Endothelial cell of umbilical vein (primary cell): ENCODE measurements at regions not wholly inside any gene's neighbourhood (a gene's known extent, or its start where the extent isn't known, plus 50 kb on each side); places are given as distances from the start of the nearest gene placed in this dataset.

Experiments
- BruUV-seq: library from RNA; stranded (reverse); fragments of 400-500 nt; replicated peaks from 2 replicates; lab custom pipeline; 2021; lab: Mats Ljungman, UMichigan
- CTCF ChIA-PET: fragments of 300-600, 350-600 bp; sonication (Branson Sonifier 250); formaldehyde crosslinking; loops from one replicate; lab custom pipeline; 2021; ENCODE audit warnings: antibody characterized with exemption, inconsistent platforms; lab: Charles Lee
- POLR2A ChIA-PET: fragments of 300-600, 350-600 bp; sonication (Branson Sonifier 250); formaldehyde crosslinking; loops from one replicate; lab custom pipeline; 2021; ENCODE audit warnings: antibody characterized with exemption, inconsistent platforms; lab: Charles Lee
- DNase-seq: peaks from one replicate; pipeline ENCODE4 v3.0.0-alpha.2; 2011; ENCODE audit warnings: low read depth, low spot score
- FAIRE-seq: peaks from 2 replicates; lab custom pipeline; 2011; peaks lifted over from hg19 to GRCh38; lab: Jason Lieb, UNC
- H2AFZ ChIP-seq: 2 replicates; pipeline ENCODE4 v1.6.0; 2012; ENCODE audit warnings: low read depth, low read length, control low read depth, inconsistent platforms
- H3K27ac ChIP-seq: 2 replicates; pipeline ENCODE4 v1.5.1; 2011; ENCODE audit warnings: low read depth, mild to moderate bottlenecking, control low read depth, low read length, moderate library complexity; ENCODE audit not compliant: insufficient read depth
- H3K27me3 ChIP-seq, 2 experiments: 2 replicates each; pipeline versions ENCODE4 v1.6.0 to v1.6.1; 2011; ENCODE audit warnings: low read length in 2 of 2, mixed read lengths in 1 of 2; ENCODE audit not compliant: control insufficient read depth in 2 of 2, insufficient read depth in 2 of 2
- H3K36me3 ChIP-seq, 2 experiments: 2 replicates in 1 of 2; 3 replicates in 1 of 2; pipeline ENCODE4 v1.5.1; 2011; ENCODE audit warnings: low read length in 2 of 2, mild to moderate bottlenecking in 1 of 2, moderate library complexity in 1 of 2; ENCODE audit not compliant: control insufficient read depth in 2 of 2, insufficient read depth in 2 of 2; ENCODE audit errors: extremely low read depth in 1 of 2
- H3K4me1 ChIP-seq: 3 replicates; pipeline ENCODE4 v1.5.1; 2011; ENCODE audit warnings: mild to moderate bottlenecking, low read length; ENCODE audit not compliant: control insufficient read depth, insufficient read depth; ENCODE audit errors: extremely low read depth
- H3K4me2 ChIP-seq: 2 replicates; pipeline ENCODE4 v1.6.1; 2011; ENCODE audit warnings: low read length, control low read depth, mixed read lengths; ENCODE audit not compliant: insufficient read depth
- H3K4me3 ChIP-seq, 3 experiments: fragments of 200-600 bp in 1 of 3; sonication (generic), shearing (Covaris generic) in 1 of 3; replicated peaks in 1 of 3; 2 replicates each; pipeline ENCODE4 v1.5.1; 2011 to 2016; ENCODE audit warnings: control low read depth in 3 of 3, low read length in 3 of 3, mild to moderate bottlenecking in 2 of 3, inconsistent platforms in 1 of 3, low read depth in 1 of 3, moderate library complexity in 1 of 3; ENCODE audit not compliant: insufficient read depth in 1 of 3
- H3K79me2 ChIP-seq: 2 replicates; pipeline ENCODE4 v1.6.0; 2012; ENCODE audit warnings: low read length, inconsistent platforms; ENCODE audit not compliant: control insufficient read depth, insufficient read depth
- H3K9ac ChIP-seq: replicated peaks from 2 replicates; pipeline ENCODE3; 2011; ENCODE audit warnings: low read length, control low read depth; ENCODE audit not compliant: insufficient read depth; ENCODE audit errors: extremely low read depth
- H3K9me1 ChIP-seq: replicated peaks from 3 replicates; pipeline ENCODE4 v1.6.0; 2011; ENCODE audit warnings: mild to moderate bottlenecking, low read length; ENCODE audit not compliant: control insufficient read depth, insufficient read depth; ENCODE audit errors: extremely low read depth
- H3K9me3 ChIP-seq: replicated peaks from 2 replicates; pipeline ENCODE4 v1.5.1; 2012; ENCODE audit warnings: low read length, inconsistent platforms; ENCODE audit not compliant: control insufficient read depth, insufficient read depth
- H4K20me1 ChIP-seq: replicated peaks from 2 replicates; pipeline ENCODE3; 2011; ENCODE audit warnings: mild to moderate bottlenecking, low read length; ENCODE audit not compliant: control insufficient read depth, insufficient read depth; ENCODE audit errors: extremely low read depth
- CTCF ChIP-seq, 2 donors: IDR thresholded peaks; 1 replicate in 1 of 2; 2 replicates in 1 of 2; pipeline ENCODE4 v1.5.1; 2011; ENCODE audit warnings: low read length in 2 of 2, mild to moderate bottlenecking in 2 of 2, moderate library complexity in 2 of 2, control low read depth in 1 of 2, inconsistent platforms in 1 of 2, low read depth in 1 of 2; ENCODE audit not compliant: insufficient read depth in 1 of 2; ENCODE audit errors: extremely low read depth in 1 of 2
- EZH2 ChIP-seq: IDR thresholded peaks from 2 replicates; pipeline ENCODE4 v1.6.1; 2012; ENCODE audit warnings: borderline replicate concordance, low read depth, mild to moderate bottlenecking, moderate library complexity, low read length, inconsistent platforms; ENCODE audit not compliant: severe bottlenecking
- FOS ChIP-seq: IDR thresholded peaks from 2 replicates; pipeline ENCODE4 v1.6.1; 2011; ENCODE audit warnings: mild to moderate bottlenecking, low read length, moderate library complexity, borderline replicate concordance; ENCODE audit not compliant: insufficient read depth
- GATA2 ChIP-seq: IDR thresholded peaks from 2 replicates; pipeline ENCODE4 v1.7.0; 2011; ENCODE audit warnings: low read depth, mild to moderate bottlenecking, moderate library complexity, mixed read lengths, low read length; ENCODE audit not compliant: insufficient read length, insufficient read depth
- JUN ChIP-seq: IDR thresholded peaks from 2 replicates; pipeline ENCODE4 v1.6.1; 2011; ENCODE audit warnings: borderline replicate concordance, low read depth; ENCODE audit not compliant: insufficient read length, insufficient read depth
- MAX ChIP-seq: IDR thresholded peaks from 2 replicates; pipeline ENCODE4 v1.6.1; 2011; ENCODE audit not compliant: insufficient read depth, insufficient read length
- MYC ChIP-seq: IDR thresholded peaks from one replicate; pipeline ENCODE4 v1.6.1; 2011; ENCODE audit warnings: mild to moderate bottlenecking, low read depth, low read length
- POLR2A ChIP-seq: IDR thresholded peaks from 2 replicates; pipeline ENCODE4 v1.6.1; 2012; ENCODE audit warnings: low read depth, mild to moderate bottlenecking, control low read depth, low read length
- POLR2AphosphoS5 ChIP-seq: IDR thresholded peaks from 2 replicates; pipeline ENCODE4 v1.6.1; 2012; ENCODE audit warnings: low read depth, mild to moderate bottlenecking, control low read depth, low read length, moderate library complexity; ENCODE audit not compliant: insufficient read depth
- dilution Hi-C: fragments of 300-500 bp; cut with MboI; formaldehyde crosslinking; loops from one replicate; pipeline ENCODE4 v1.15.0; 2019; ENCODE audit warnings: low sequenced_read_pairs; ENCODE audit not compliant: extremely low pct_ligation_motif_present
- intact Hi-C: fragments of 100-400 bp; cut with micrococcal nuclease; formaldehyde crosslinking; loops from one replicate; pipeline ENCODE4 v1.10.0; 2022

- no peak for FAIRE-seq
- H3K4me3 ChIP-seq = no peak overlapping the region
- ChIA-PET CTCF (no interaction called here), POLR2A (no interaction called here)
- H4K20me1 ChIP-seq = no peaks in the 10 kb centered on the region
- H3K4me2 ChIP-seq = no peak overlapping the region
- no peak for DNase-seq
- intact Hi-C loops = no loop called here
- no peaks in the 10 kb centered on the region for H3K79me2 ChIP-seq
- dilution Hi-C loops = no loop called here
- H3K36me3 ChIP-seq = no peaks in the 10 kb centered on the region
- H3K9me3 ChIP-seq = no peaks in the 10 kb centered on the region
- BruUV-seq = no TSS peak
- H3K27me3 ChIP-seq = no peaks in the 10 kb centered on the region
- no peak overlapping the region for H3K9ac ChIP-seq
- TF ChIP-seq POLR2AphosphoS5 = no peak
- TF ChIP-seq FOS = no peak
- no peak overlapping the region for H3K27ac ChIP-seq
- H3K9me1 ChIP-seq = no peaks in the 10 kb centered on the region
- H3K4me1 ChIP-seq = no peaks in the 10 kb centered on the region
- no peak overlapping the region for H2AFZ ChIP-seq
These were observed 264.4 kb downstream of the HTR1A start for GRCh38 chr5:63697811-63698210.

- intact Hi-C loops = no loop called here
- ChIA-PET POLR2A (no interaction called here), CTCF (no interaction called here)
- no TSS peak for BruUV-seq
- Histone ChIP-seq H3K9me1 (no peaks in the 10 kb centered on the region), H3K79me2 (no peaks in the 10 kb centered on the region), H3K4me2 (no peak overlapping the region), H3K27ac (no peak overlapping the region), H3K4me3 (no peak overlapping the region), H4K20me1 (no peaks in the 10 kb centered on the region), H2AFZ (no peak overlapping the region), H3K9me3 (no peaks in the 10 kb centered on the region), H3K9ac (no peak overlapping the region), H3K4me1 (no peaks in the 10 kb centered on the region), H3K27me3 (no peaks in the 10 kb centered on the region), H3K36me3 (no peaks in the 10 kb centered on the region)
- dilution Hi-C loops = no loop called here
- TF ChIP-seq POLR2A (no peak), EZH2 (no peak), GATA2 (no peak), CTCF (IDR thresholded peaks at IDR 0.05; ENCODE audit: extremely low read depth in 1 of 2, insufficient read depth in 1 of 2, low read depth in 1 of 2, low read length in 2 of 2) (no peak), POLR2AphosphoS5 (no peak), FOS (no peak), MYC (no peak), MAX (no peak), JUN (no peak)
- no peak for DNase-seq
- no peak for FAIRE-seq
These were observed 271.7 kb downstream of the HTR1A start for GRCh38 chr5:63690546-63690945.
